RWPE1 (cell line): ENCODE measurements at regions not wholly inside any gene's neighbourhood (a gene's known extent, or its start where the extent isn't known, plus 50 kb on each side); places are given as distances from the start of the nearest gene placed in this dataset.
"Not testable (repeated sequence)": the region's sequence is repeated elsewhere in the genome, so short reads cannot be mapped to it uniquely, and the experiment has no call there.

ENCODE experiments used
- CTCF ChIA-PET: fragments of 350-600 bp; sonication (Branson Sonifier 250); formaldehyde crosslinking; extraction: SDS; loops from one replicate; lab custom pipeline; 2021; lab: Yijun Ruan, JAX
- POLR2A ChIA-PET: fragments of 400-600 bp; formaldehyde crosslinking; extraction: SDS; loops from one replicate; lab custom pipeline; 2020; ENCODE audit warnings: antibody characterized with exemption; ENCODE audit not compliant: low non-redundant PET; lab: Yijun Ruan, JAX
- DNase-seq: peaks from one replicate; pipeline ENCODE4 v3.0.0; 2012; ENCODE audit warnings: low spot score
- H3K27ac ChIP-seq: fragments of 450-650 bp; 2 replicates; pipeline ENCODE4 v1.5.1; 2017
- TF ChIP-seq, protein P1 (sequence below): fragments of 450-650 bp; conservative IDR thresholded peaks from 2 replicates; pipeline ENCODE4 v1.5.1; 2017; ENCODE audit warnings: low read depth, mild to moderate bottlenecking

GRCh38 chr20:48437146-48437545 is 390.7 kb downstream of the PREX1 start:
- H3K27ac ChIP-seq = no peak overlapping the region
- no peak for DNase-seq
- ChIA-PET POLR2A (no interaction called here), CTCF (interaction anchor here (0.5 to 1.6 kb wide), 3 partner anchors 184 to 292 kb away, joined by 3 to 4 read pairs (median 3); no protein-coding TSS in a partner anchor)
- TF ChIP-seq, protein P1, sequence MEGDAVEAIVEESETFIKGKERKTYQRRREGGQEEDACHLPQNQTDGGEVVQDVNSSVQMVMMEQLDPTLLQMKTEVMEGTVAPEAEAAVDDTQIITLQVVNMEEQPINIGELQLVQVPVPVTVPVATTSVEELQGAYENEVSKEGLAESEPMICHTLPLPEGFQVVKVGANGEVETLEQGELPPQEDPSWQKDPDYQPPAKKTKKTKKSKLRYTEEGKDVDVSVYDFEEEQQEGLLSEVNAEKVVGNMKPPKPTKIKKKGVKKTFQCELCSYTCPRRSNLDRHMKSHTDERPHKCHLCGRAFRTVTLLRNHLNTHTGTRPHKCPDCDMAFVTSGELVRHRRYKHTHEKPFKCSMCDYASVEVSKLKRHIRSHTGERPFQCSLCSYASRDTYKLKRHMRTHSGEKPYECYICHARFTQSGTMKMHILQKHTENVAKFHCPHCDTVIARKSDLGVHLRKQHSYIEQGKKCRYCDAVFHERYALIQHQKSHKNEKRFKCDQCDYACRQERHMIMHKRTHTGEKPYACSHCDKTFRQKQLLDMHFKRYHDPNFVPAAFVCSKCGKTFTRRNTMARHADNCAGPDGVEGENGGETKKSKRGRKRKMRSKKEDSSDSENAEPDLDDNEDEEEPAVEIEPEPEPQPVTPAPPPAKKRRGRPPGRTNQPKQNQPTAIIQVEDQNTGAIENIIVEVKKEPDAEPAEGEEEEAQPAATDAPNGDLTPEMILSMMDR = no peak

GRCh38 chr20:48436609-48437008 is 391.2 kb downstream of the PREX1 start:
- CTCF ChIA-PET = interaction anchor here (0.5 to 2.4 kb wide), 3 partner anchors 17 to 292 kb away, joined by 3 to 15 read pairs (median 4); no protein-coding TSS in a partner anchor
- DNase-seq, H3K27ac ChIP-seq, POLR2A ChIA-PET: not testable (repeated sequence)

DNA sequence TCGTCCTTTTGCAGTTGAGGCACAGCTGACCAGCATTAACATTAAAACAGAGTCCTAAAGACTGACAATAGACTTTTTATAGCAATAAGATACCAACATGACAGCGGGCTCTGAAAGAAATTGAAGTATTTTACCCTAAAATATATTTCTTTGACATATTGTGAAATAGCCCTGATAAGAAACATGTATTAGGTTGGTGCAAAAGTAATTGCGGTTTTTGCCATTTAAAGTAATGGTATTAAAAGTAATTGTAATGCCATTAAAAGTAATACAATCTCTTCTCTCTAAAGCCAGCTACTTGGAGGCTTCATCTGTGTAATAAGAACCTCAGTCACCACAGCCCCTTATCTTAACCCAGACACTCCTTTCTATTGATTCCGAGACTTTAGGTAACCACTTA is 394.6 kb downstream of the PREX1 start:
- no peak for DNase-seq
- TF ChIP-seq, protein P1 = no peak
- ChIA-PET CTCF (interaction anchor here (1.0 kb wide), 1 partner anchor 187 kb away, joined by 4 read pairs; no protein-coding TSS in a partner anchor), POLR2A (no interaction called here)
- H3K27ac ChIP-seq = no peak overlapping the region

GRCh38 chr20:48432494-48432832 is 395.3 kb downstream of the PREX1 start:
- no peak for DNase-seq
- TF ChIP-seq, protein P1 = no peak
- H3K27ac ChIP-seq = peak overlapping the region; percentile 53
- CTCF ChIA-PET = interaction anchor here (0.7 kb wide), 1 partner anchor 126 kb away, joined by 3 read pairs; no protein-coding TSS in a partner anchor
- POLR2A ChIA-PET = no interaction called here

GRCh38 chr20:48431653-48432493 is 395.9 kb downstream of the PREX1 start:
- ChIA-PET POLR2A (no interaction called here), CTCF (interaction anchor here (0.7 kb wide), 1 partner anchor 126 kb away, joined by 3 read pairs; no protein-coding TSS in a partner anchor)
- TF ChIP-seq, protein P1 = no peak
- peak overlapping the region; percentile 53 for H3K27ac ChIP-seq
- no peak for DNase-seq

- H3K27ac ChIP-seq = no peak overlapping the region
- TF ChIP-seq, protein P1 = no peak
- ChIA-PET POLR2A (no interaction called here), CTCF (interaction anchor here (2.0 kb wide), 1 partner anchor 194 kb away, joined by 8 read pairs; no protein-coding TSS in a partner anchor)
- no peak for DNase-seq
These were observed 401.2 kb downstream of the PREX1 start for GRCh38 chr20:48426630-48427029.
